GM19324 (cell line): ENCODE measurements at regions not wholly inside any gene's neighbourhood (a gene's known extent, or its start where the extent isn't known, plus 50 kb on each side); places are given as distances from the start of the nearest gene placed in this dataset.
"Not testable (repeated sequence)": the region's sequence is repeated elsewhere in the genome, so short reads cannot be mapped to it uniquely, and the experiment has no call there.

Experiments
- ATAC-seq: cut with Tn5 transposase; IDR thresholded peaks from one replicate; pipeline ENCODE4 v1.9.1; 2021; ENCODE audit warnings: mild to moderate bottlenecking, moderate library complexity; ENCODE audit not compliant: unreplicated experiment, low FRiP score

GRCh38 chr5:124560370-124560769 is 186.1 kb downstream of the ZNF608 start:
- ATAC-seq, result no peak

GRCh38 chr5:124557761-124558160 is 188.7 kb downstream of the ZNF608 start:
- no peak for ATAC-seq

GRCh38 chr5:124554746-124555578 is 191.5 kb downstream of the ZNF608 start:
- ATAC-seq, result no peak

- ATAC-seq, result no peak
Measured at GRCh38 chr5:124553911-124554310, 192.5 kb downstream of the ZNF608 start.

GRCh38 chr5:124552526-124552925 is 193.9 kb downstream of the ZNF608 start:
- ATAC-seq, result no peak

- ATAC-seq, result no peak
Measured at GRCh38 chr5:124551939-124552279, 194.5 kb downstream of the ZNF608 start.

- no peak for ATAC-seq
Measured at GRCh38 chr5:124550731-124551130, 195.7 kb downstream of the ZNF608 start.

- ATAC-seq, result no peak
Measured at GRCh38 chr5:124549891-124550436, 196.5 kb downstream of the ZNF608 start.

GRCh38 chr5:124546643-124547042 is 199.8 kb downstream of the ZNF608 start:
- no peak for ATAC-seq

- no peak for ATAC-seq
Measured at GRCh38 chr5:124544366-124545055, 201.9 kb downstream of the ZNF608 start.

- ATAC-seq, result no peak
Measured at GRCh38 chr5:124538931-124539330, 207.5 kb downstream of the ZNF608 start.

- ATAC-seq, result no peak
Measured at GRCh38 chr5:124538191-124538590, 208.2 kb downstream of the ZNF608 start.

- no peak for ATAC-seq
Measured at GRCh38 chr5:124537522-124537921, 208.9 kb downstream of the ZNF608 start.

- ATAC-seq, result no peak
Measured at GRCh38 chr5:124537107-124537506, 209.3 kb downstream of the ZNF608 start.

GRCh38 chr5:124536333-124536732 is 210.1 kb downstream of the ZNF608 start:
- ATAC-seq, result no peak

- no peak for ATAC-seq
Measured at GRCh38 chr5:124530916-124531315, 215.5 kb downstream of the ZNF608 start.

- no peak for ATAC-seq
Measured at GRCh38 chr5:124528838-124529237, 217.6 kb downstream of the ZNF608 start.

GRCh38 chr5:124527220-124527991 is 219.0 kb downstream of the ZNF608 start:
- ATAC-seq, result no peak

- ATAC-seq, result not testable (repeated sequence)
Measured at GRCh38 chr5:124526079-124526478, 220.4 kb downstream of the ZNF608 start.

GRCh38 chr5:124524552-124525232 is 221.7 kb downstream of the ZNF608 start:
- peak; percentile 94 for ATAC-seq
